GM23338 (cell line): ENCODE measurements at regions not wholly inside any gene's neighbourhood (a gene's known extent, or its start where the extent isn't known, plus 50 kb on each side); places are given as distances from the start of the nearest gene placed in this dataset.

Source experiments
- ATAC-seq: fragments of 200-7000 bp; cut with Tn5 transposase; 3 replicates; pipeline ENCODE4 v1.9.1; 2020
- DNase-seq: peaks from one replicate; pipeline ENCODE4 v3.0.0-alpha.2; 2015; ENCODE audit warnings: low spot score
- H2AFZ ChIP-seq: fragments of 200-600 bp; sonication (generic); 2 replicates; pipeline ENCODE4 v1.8.0; 2016; ENCODE audit warnings: antibody characterized with exemption, mild to moderate bottlenecking, moderate library complexity
- H3F3A ChIP-seq: fragments of 200-600 bp; sonication (generic); replicated peaks from 2 replicates; pipeline ENCODE4 v1.8.0; 2017; ENCODE audit warnings: antibody characterized with exemption, mixed run types, low read depth
- H3K27ac ChIP-seq: fragments of 200-600 bp; sonication (generic); 2 replicates; pipeline ENCODE4 v1.6.1; 2016; ENCODE audit warnings: low read depth
- H3K27me3 ChIP-seq: fragments of 200-600 bp; sonication (generic); 2 replicates; pipeline ENCODE4 v1.8.0; 2016; ENCODE audit warnings: mild to moderate bottlenecking, mixed run types, moderate library complexity; ENCODE audit not compliant: insufficient read depth
- H3K36me3 ChIP-seq: fragments of 200-600 bp; sonication (generic); 2 replicates; pipeline ENCODE4 v1.8.0; 2016; ENCODE audit warnings: mild to moderate bottlenecking; ENCODE audit not compliant: insufficient read depth
- H3K4me1 ChIP-seq: fragments of 200-600 bp; sonication (generic); 2 replicates; pipeline ENCODE4 v1.8.0; 2016; ENCODE audit warnings: mild to moderate bottlenecking, moderate library complexity; ENCODE audit not compliant: insufficient read depth
- H3K4me2 ChIP-seq: fragments of 200-600 bp; sonication (generic); 2 replicates; pipeline ENCODE4 v1.7.1; 2017; ENCODE audit warnings: mixed run types
- H3K4me3 ChIP-seq: fragments of 200-600 bp; sonication (generic); 2 replicates; pipeline ENCODE4 v1.6.1; 2016; ENCODE audit warnings: mixed run types
- H3K79me2 ChIP-seq: fragments of 200-600 bp; sonication (generic); replicated peaks from 2 replicates; pipeline ENCODE4 v1.8.0; 2017; ENCODE audit warnings: mild to moderate bottlenecking; ENCODE audit not compliant: insufficient read depth
- H3K9me2 ChIP-seq: fragments of 200-600 bp; sonication (generic); 2 replicates; pipeline ENCODE4 v1.8.0; 2017; ENCODE audit not compliant: insufficient read depth
- H4K20me1 ChIP-seq: fragments of 200-600 bp; sonication (generic); replicated peaks from 2 replicates; pipeline ENCODE4 v1.8.0; 2017; ENCODE audit warnings: mild to moderate bottlenecking; ENCODE audit not compliant: insufficient read depth
- H3K27ac Mint-ChIP-seq: 2 replicates; pipeline ENCODE4 v1.8.0; 2020; ENCODE audit warnings: inconsistent platforms, mild to moderate bottlenecking, moderate library complexity, mixed read lengths
- H3K27me3 Mint-ChIP-seq: 3 replicates; pipeline ENCODE4 v1.8.0; 2022; ENCODE audit warnings: low read depth, mild to moderate bottlenecking, moderate library complexity, mixed read lengths, inconsistent platforms; ENCODE audit not compliant: insufficient read depth, poor library complexity
- H3K36me3 Mint-ChIP-seq: 3 replicates; pipeline ENCODE4 v1.8.0; 2021; ENCODE audit warnings: low read depth, mild to moderate bottlenecking, inconsistent platforms, moderate library complexity, mixed read lengths
- H3K4me1 Mint-ChIP-seq: 3 replicates; pipeline ENCODE4 v1.8.0; 2020; ENCODE audit warnings: mild to moderate bottlenecking, inconsistent platforms, mixed read lengths
- H3K4me3 Mint-ChIP-seq: 3 replicates; pipeline ENCODE4 v1.8.0; 2021; ENCODE audit warnings: moderate library complexity, mild to moderate bottlenecking, inconsistent platforms, mixed read lengths
- H3K9me3 Mint-ChIP-seq: 3 replicates; pipeline ENCODE4 v1.8.0; 2020; ENCODE audit warnings: moderate library complexity, mild to moderate bottlenecking, inconsistent platforms, mixed read lengths
- ETS1 ChIP-seq: IDR thresholded peaks from 2 replicates; pipeline ENCODE4 v1.6.1; 2016; ENCODE audit warnings: antibody characterized with exemption
- JUNB ChIP-seq: IDR thresholded peaks from one replicate; pipeline ENCODE4 v1.6.1; 2016; ENCODE audit warnings: antibody characterized with exemption; ENCODE audit not compliant: unreplicated experiment
- REST ChIP-seq: IDR thresholded peaks from one replicate; pipeline ENCODE4 v1.6.1; 2018; ENCODE audit warnings: antibody characterized with exemption; ENCODE audit not compliant: unreplicated experiment

- TF ChIP-seq REST, result no peak
- TF ChIP-seq ETS1, result no peak
These were observed 549.1 kb downstream of the MN1 start for GRCh38 chr22:27252282-27253049.

GRCh38 chr22:27253108-27253902 is 548.3 kb downstream of the MN1 start:
- Mint-ChIP-seq H3K4me1 (no peaks in the 10 kb centered on the region), H3K27me3 (peaks cover 4% of the 10 kb centered on the region), H3K27ac (no peak overlapping the region), H3K36me3 (peaks cover 8% of the 10 kb centered on the region), H3K9me3 (peaks cover 17% of the 10 kb centered on the region), H3K4me3 (no peak overlapping the region)
- Histone ChIP-seq H3K9me2 (no peaks in the 10 kb centered on the region), H3K79me2 (no peaks in the 10 kb centered on the region), H3F3A (no peaks in the 10 kb centered on the region), H3K27me3 (no peaks in the 10 kb centered on the region), H3K4me2 (no peak overlapping the region), H3K27ac (no peak overlapping the region), H4K20me1 (no peaks in the 10 kb centered on the region), H2AFZ (no peak overlapping the region), H3K36me3 (no peaks in the 10 kb centered on the region), H3K4me3 (no peak overlapping the region), H3K4me1 (no peaks in the 10 kb centered on the region)
- no peak for ATAC-seq
- no peak for DNase-seq
- no peak for TF ChIP-seq REST
- no peak for TF ChIP-seq JUNB

More at GRCh38 chr22:27252282-27253049, 549.1 kb downstream of the MN1 start:
- Histone ChIP-seq H3K4me1 (peaks cover 2% of the 10 kb centered on the region; the same call in 1 of the 2 replicates), H3K4me2 (no peak overlapping the region), H3K79me2 (no peaks in the 10 kb centered on the region), H3K27ac (no peak overlapping the region), H4K20me1 (no peaks in the 10 kb centered on the region), H3K4me3 (no peak overlapping the region), H3K9me2 (no peaks in the 10 kb centered on the region), H3F3A (no peaks in the 10 kb centered on the region), H3K27me3 (no peaks in the 10 kb centered on the region), H2AFZ (no peak overlapping the region), H3K36me3 (no peaks in the 10 kb centered on the region)
- peaks cover 7% of the 10 kb centered on the region for H3K4me1 Mint-ChIP-seq
- ATAC-seq (no peak), DNase-seq (no peak)
- no peak overlapping the region for H3K4me3 Mint-ChIP-seq
- H3K9me3 Mint-ChIP-seq, result peaks cover 17% of the 10 kb centered on the region
- peaks cover 8% of the 10 kb centered on the region for H3K36me3 Mint-ChIP-seq
- peaks cover 6% of the 10 kb centered on the region for H3K27me3 Mint-ChIP-seq
- no peak overlapping the region for H3K27ac Mint-ChIP-seq
